Endothelial cell (in vitro differentiated cells): ENCODE measurements at regions not wholly inside any gene's neighbourhood (a gene's known extent, or its start where the extent isn't known, plus 50 kb on each side); places are given as distances from the start of the nearest gene placed in this dataset.

Experiments used
- DNase-seq: peaks from one replicate; pipeline ENCODE4 v3.0.0; 2021; ENCODE audit warnings: low spot score
- H3K27ac Mint-ChIP-seq: one replicate; pipeline ENCODE4 v1.8.0; 2021; ENCODE audit warnings: mixed read lengths, inconsistent platforms; ENCODE audit not compliant: unreplicated experiment
- H3K27me3 Mint-ChIP-seq: one replicate; pipeline ENCODE4 v1.8.0; 2021; ENCODE audit warnings: mild to moderate bottlenecking, moderate library complexity, mixed read lengths, inconsistent platforms; ENCODE audit not compliant: unreplicated experiment
- H3K36me3 Mint-ChIP-seq: one replicate; pipeline ENCODE4 v1.8.0; 2021; ENCODE audit warnings: mild to moderate bottlenecking, low read depth, mixed read lengths, inconsistent platforms; ENCODE audit not compliant: unreplicated experiment
- H3K4me1 Mint-ChIP-seq: one replicate; pipeline ENCODE4 v1.8.0; 2021; ENCODE audit warnings: mild to moderate bottlenecking, mixed read lengths, inconsistent platforms; ENCODE audit not compliant: unreplicated experiment
- H3K4me3 Mint-ChIP-seq: one replicate; pipeline ENCODE4 v1.8.0; 2021; ENCODE audit warnings: mild to moderate bottlenecking, mixed read lengths, inconsistent platforms; ENCODE audit not compliant: unreplicated experiment
- H3K9me3 Mint-ChIP-seq: one replicate; pipeline ENCODE4 v1.8.0; 2021; ENCODE audit warnings: mixed read lengths, inconsistent platforms; ENCODE audit not compliant: unreplicated experiment
- TF ChIP-seq, protein P1 (sequence below): fragments of 200-600 bp; sonication (generic); IDR thresholded peaks from one replicate; pipeline ENCODE4 v1.5.0; 2021; ENCODE audit warnings: antibody characterized with exemption; ENCODE audit not compliant: unreplicated experiment

DNA sequence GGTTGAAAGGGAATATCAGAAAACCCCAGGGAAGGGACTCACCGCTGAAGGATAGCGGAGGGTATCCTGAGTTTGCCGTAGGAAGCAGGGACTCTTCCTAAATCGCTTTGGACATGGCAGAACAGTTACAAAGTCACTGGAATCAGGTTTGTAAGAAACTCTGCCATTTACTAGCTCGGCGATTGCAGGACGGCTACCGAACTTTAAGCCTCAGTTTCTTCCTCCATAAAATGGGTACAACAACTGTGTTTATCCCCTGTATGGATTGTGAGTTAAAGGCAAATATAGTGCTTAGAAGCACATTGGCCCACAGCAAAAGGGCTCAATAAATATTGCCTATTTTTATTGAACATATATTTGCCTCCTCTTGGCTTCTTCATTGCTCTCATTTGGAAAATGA lies 90.6 kb downstream of the MAF start:
- H3K9me3 Mint-ChIP-seq = no peaks in the 10 kb centered on the region
- H3K4me1 Mint-ChIP-seq = peaks cover 28% of the 10 kb centered on the region
- H3K36me3 Mint-ChIP-seq = no peaks in the 10 kb centered on the region
- TF ChIP-seq, protein P1, sequence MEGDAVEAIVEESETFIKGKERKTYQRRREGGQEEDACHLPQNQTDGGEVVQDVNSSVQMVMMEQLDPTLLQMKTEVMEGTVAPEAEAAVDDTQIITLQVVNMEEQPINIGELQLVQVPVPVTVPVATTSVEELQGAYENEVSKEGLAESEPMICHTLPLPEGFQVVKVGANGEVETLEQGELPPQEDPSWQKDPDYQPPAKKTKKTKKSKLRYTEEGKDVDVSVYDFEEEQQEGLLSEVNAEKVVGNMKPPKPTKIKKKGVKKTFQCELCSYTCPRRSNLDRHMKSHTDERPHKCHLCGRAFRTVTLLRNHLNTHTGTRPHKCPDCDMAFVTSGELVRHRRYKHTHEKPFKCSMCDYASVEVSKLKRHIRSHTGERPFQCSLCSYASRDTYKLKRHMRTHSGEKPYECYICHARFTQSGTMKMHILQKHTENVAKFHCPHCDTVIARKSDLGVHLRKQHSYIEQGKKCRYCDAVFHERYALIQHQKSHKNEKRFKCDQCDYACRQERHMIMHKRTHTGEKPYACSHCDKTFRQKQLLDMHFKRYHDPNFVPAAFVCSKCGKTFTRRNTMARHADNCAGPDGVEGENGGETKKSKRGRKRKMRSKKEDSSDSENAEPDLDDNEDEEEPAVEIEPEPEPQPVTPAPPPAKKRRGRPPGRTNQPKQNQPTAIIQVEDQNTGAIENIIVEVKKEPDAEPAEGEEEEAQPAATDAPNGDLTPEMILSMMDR = no peak
- H3K4me3 Mint-ChIP-seq = no peak overlapping the region
- no peak for DNase-seq
- H3K27ac Mint-ChIP-seq = peak overlapping the region; percentile 86
- peaks cover 7% of the 10 kb centered on the region for H3K27me3 Mint-ChIP-seq

DNA sequence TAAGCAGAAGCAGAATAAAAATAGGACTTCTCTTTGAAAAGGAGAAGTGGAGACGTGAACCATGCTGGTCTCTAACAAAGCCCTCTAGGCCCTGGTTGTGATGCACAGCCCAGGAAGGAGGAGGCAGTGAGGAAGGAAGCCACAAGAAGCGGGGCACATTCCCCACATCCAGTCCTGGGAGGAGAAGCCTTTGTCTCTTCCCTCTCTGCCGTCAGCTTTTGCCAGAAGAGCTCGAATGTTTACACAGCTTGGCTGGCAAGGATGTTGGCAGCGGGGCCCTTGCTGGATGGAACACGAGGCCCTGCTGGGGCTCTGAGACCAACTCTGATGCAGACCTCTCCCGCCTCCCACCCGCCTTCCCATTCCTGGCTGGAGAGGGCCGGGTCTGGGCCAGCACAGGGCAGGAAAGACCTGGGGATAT lies 91.3 kb downstream of the MAF start:
- H3K27ac Mint-ChIP-seq = peak overlapping the region; percentile 86
- peaks cover 28% of the 10 kb centered on the region for H3K4me1 Mint-ChIP-seq
- no peaks in the 10 kb centered on the region for H3K36me3 Mint-ChIP-seq
- DNase-seq = peak; percentile 59
- H3K27me3 Mint-ChIP-seq = peaks cover 5% of the 10 kb centered on the region
- H3K9me3 Mint-ChIP-seq = no peaks in the 10 kb centered on the region
- TF ChIP-seq, protein P1 = no peak
- H3K4me3 Mint-ChIP-seq = no peak overlapping the region

DNA sequence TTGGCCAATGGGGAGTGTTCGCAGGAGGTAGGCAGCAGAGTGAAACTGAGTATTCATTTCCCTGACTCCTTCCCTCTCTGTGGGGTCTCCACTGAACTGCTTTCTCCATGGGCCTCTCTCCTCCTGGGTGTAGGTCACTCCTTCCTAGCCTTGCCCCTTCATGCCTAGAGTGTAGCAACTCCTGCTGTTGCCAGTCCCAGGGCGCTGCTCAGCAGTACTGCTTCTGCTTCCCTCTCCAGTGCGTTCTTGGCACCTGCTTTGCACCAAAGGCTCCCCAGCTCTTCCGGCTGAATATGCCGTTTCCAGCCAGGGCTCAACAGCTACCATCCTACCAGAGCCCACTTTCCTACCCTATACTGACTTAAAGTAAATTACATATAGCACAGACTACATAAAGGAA lies 92.2 kb downstream of the MAF start:
- peaks cover 24% of the 10 kb centered on the region for H3K4me1 Mint-ChIP-seq
- no peak for DNase-seq
- peaks cover 5% of the 10 kb centered on the region for H3K27me3 Mint-ChIP-seq
- H3K36me3 Mint-ChIP-seq = no peaks in the 10 kb centered on the region
- H3K27ac Mint-ChIP-seq = peak overlapping the region; percentile 74
- no peaks in the 10 kb centered on the region for H3K9me3 Mint-ChIP-seq
- no peak overlapping the region for H3K4me3 Mint-ChIP-seq
- TF ChIP-seq, protein P1 = no peak

DNA sequence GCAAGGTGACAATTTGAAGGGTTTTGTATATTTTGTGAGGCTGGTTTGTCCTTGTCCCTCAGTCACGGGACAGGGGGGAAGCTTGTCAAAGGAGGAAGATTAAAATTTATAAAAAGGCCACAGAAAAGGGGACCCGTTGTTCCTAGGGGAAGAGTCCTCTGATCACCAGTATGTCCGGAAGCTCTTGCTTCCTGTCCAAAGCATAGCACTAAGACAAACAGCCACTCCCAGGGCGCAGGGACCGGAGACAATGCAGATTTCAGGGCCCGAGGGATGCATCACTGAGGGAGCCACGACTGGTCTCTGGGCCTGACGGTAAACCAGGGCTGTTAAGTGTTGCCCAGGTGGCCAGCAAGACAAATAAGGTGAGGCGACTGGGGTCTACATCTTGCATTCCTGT lies 95.2 kb downstream of the MAF start:
- no peak for DNase-seq
- H3K4me1 Mint-ChIP-seq = peaks cover 19% of the 10 kb centered on the region
- H3K27ac Mint-ChIP-seq = no peak overlapping the region
- no peaks in the 10 kb centered on the region for H3K36me3 Mint-ChIP-seq
- TF ChIP-seq, protein P1 = no peak
- peaks cover 2% of the 10 kb centered on the region for H3K27me3 Mint-ChIP-seq
- no peak overlapping the region for H3K4me3 Mint-ChIP-seq
- no peaks in the 10 kb centered on the region for H3K9me3 Mint-ChIP-seq

DNA sequence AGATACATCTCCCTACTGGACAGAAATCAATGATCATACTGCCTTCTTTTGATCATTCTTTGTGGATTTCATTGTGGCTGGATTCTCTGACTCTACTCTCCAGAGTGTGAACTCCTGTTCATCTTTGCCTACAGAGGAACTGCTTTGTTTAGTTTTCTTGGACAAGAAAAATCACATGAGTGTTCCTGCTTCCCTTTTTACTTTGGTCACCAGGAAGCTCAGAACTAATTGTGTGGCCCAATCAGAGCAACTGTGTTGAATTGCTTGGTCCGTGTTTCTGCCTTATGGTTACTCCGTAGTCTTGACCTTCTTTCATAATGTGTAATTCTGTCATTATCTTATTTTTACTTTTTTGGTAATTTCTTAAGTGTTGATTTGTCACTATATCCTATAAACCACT lies 97.0 kb downstream of the MAF start:
- DNase-seq = no peak
- H3K9me3 Mint-ChIP-seq = no peaks in the 10 kb centered on the region
- peaks cover 2% of the 10 kb centered on the region for H3K27me3 Mint-ChIP-seq
- TF ChIP-seq, protein P1 = no peak
- H3K4me3 Mint-ChIP-seq = no peak overlapping the region
- no peaks in the 10 kb centered on the region for H3K36me3 Mint-ChIP-seq
- H3K4me1 Mint-ChIP-seq = peaks cover 5% of the 10 kb centered on the region
- no peak overlapping the region for H3K27ac Mint-ChIP-seq
